Kidney tubule cell (primary cell): ENCODE measurements at regions not wholly inside any gene's neighbourhood (a gene's known extent, or its start where the extent isn't known, plus 50 kb on each side); places are given as distances from the start of the nearest gene placed in this dataset.
"Not testable (repeated sequence)": the region's sequence is repeated elsewhere in the genome, so short reads cannot be mapped to it uniquely, and the experiment has no call there.

ENCODE experiments used
- DNase-seq: peaks from one replicate; pipeline ENCODE4 v3.0.0-alpha.2; 2018; ENCODE audit warnings: low spot score

DNA sequence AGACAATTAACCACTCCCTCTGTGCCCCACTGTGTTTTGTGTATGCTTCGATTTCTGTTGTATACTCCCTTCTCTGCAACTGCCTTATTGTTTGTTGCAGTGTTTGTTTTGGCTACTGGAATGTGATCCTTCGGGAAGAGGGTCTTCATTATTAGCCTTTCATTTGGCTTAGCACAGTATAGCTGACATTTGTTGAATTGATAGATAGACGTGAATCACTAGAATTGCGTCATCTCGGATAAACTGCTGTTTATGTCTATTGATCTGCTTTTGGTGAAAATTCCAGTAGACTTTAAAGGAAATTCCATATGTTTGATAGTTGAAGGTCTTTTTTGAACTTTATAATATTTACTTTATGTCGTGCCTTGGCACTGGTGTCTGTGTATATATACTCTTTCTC lies 189.9 kb upstream of the EYA4 start:
- DNase-seq, result no peak

DNA sequence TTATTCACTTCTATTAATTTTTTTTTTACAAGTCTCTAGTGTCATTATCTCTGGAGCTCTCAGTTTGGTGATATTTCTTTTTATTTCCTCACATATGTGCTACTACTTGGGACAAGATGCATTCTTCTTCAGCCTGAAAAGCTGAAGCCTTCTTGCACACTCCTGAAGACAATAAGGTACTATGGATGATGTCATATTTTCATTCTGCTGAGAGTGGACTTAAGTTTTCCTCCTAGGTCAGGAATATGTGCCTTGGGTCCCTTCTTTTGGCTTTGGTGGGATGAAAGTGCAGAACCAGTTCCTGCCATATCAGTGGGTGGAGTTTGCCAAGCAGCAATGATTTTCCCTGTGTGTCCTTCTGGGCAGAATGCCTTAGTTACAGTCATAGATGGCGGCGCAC lies 188.7 kb upstream of the EYA4 start:
- DNase-seq, result no peak

DNA sequence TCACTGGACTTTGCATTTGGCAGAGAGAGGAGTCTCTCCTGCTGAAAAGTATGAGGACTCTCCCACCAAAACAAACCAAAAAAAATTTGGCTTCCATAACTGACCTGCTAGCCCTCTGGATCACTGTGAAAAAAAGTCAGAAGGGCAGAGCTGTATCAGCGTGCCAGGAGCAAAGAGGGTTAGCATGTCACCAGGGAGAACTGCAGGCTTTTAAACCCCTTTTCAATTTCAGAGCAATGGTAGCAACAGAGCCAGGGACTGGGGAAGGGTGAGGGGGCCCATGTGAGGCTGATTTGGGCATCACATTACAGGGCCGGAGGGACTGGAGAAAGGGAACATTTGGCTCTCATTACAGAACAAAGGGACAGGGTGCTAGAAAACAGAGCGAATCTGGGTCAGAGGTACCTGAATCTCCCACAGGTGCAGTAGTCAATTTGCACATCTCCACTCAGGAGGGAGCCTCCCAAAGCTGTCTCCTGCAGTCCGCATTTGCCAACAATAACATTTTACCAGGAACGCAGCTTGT lies 185.7 kb upstream of the EYA4 start:
- DNase-seq, result no peak

DNA sequence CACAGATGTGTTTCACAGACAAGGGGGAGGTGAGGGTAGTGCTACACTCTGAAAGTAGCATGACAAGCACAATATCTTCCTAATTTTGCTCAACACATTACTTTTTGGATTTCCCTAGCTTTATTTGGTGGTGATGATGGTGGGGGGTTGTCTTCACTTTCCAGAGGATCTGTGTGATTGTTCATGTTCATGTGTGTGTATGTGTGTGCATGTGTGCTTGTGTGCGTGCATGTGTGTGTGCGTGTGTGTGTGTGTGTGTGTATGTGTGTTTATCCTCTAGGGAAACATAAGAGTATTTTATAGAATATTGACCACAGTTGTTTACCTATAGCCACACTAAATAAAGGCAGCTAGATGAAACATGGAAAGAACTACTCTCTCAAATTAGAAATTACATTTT lies 183.8 kb upstream of the EYA4 start:
- no peak for DNase-seq

DNA sequence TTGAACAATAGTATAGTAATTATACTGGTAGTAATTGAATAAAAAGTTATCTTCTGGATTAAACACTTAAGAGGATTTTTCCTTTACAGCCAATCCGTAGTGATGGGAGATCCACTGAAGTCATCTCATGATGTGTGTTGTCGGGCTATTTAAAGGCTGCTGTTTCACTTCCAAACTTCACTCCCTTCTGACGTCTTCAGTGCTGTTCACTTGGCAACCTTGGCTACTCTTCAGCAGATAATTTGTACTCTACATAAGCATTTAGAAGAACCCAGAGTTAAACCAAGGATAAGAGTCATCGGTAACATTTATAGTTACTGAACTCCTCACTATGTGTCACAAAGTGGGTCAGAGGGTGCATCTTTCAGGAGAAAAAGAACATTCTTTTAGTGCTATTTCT lies 179.1 kb upstream of the EYA4 start:
- DNase-seq, result no peak

DNA sequence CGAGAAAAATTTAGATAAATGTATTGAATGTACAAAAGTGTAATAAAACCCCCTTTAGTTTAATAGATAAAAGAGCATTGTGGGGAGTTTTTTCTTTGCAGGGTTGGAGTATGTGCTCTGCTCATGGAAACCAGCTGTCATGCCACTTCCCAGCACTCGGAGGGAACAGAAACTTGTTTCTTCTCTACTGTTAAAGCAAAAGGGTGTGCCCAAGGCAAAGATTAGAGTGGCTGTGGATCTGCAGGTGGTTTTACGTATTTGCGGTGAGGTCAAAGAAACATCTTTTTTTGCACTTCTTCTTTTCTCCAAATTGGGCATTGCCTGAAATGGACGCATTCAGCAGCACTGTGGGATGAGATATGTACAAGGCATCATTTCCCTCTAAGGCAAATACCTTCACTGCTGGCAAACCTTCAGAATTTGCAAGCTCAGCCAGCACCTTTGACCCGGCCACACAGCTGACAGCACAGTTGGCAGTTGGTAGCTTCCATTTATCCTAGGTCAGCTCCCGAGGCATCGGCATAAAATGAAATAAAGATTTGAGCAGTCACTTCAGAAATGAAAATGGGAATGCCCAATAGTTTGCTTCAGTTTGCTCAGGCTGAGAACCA lies 178.4 kb upstream of the EYA4 start:
- no peak for DNase-seq

DNA sequence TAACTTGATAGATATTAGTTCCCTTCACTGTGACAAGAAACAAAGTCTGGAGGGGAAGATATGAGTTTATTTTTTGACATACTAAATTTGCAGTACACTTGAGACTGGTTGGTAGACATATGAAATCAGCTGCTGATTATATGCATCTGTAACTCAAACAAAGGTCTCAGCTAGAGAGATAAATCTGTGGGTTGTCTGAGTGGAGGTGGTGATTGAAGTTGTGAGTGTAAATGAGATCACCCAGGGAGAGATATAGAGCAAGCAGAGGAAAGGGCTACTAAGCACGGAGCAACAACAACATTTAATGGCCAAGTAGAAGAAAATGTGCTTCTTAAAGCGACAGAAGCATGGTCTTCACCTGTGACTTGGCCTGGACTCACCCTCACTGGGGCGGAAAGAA lies 173.2 kb upstream of the EYA4 start:
- DNase-seq, result no peak

DNA sequence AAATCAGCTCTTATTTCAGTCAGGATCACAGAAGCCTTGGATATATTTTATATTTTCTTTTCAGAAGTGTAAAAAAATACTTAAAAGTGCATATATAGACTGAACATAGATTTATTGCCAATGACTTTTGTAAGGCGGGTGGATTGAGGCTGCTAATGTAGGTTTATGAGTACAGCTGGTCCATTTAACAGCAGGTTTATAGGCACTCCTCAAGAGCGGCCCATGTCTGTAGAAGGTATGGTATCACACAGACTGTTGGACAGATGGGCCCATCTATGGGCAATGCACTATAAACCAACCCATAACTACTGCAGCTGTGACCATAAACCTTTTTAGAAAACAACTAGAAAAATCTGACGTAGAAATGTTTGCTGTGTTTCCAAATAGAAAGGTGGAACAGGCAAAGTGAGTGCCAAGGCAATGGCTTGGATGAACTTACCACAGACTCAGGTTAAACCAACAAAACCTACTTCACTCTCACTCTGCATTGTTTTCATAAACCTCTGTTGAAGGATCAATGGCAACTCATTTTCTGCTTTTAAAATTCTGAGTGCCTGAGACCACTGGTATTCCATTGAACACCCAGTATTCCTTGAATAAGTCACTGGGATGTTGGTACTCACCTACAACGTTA lies 170.6 kb upstream of the EYA4 start:
- DNase-seq, result no peak

DNA sequence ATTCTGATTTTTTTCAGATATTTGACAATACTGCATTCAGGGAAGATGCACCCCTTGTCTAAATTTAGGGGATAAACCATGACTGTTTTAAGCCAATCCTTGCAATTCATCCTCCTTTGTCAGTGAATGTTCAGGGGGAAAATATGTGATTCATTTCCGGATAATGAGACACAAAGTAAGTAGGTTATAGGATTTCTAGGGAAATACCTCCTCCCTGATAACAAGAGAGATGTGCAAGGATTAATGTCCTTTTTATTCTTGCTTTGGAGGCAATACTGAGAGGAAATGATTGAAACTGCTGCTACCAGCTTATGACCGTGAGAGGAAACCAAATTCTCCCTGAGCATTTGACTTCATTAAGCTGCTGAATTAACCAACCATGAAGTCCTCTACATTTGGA lies 161.3 kb upstream of the EYA4 start:
- DNase-seq, result no peak

DNA sequence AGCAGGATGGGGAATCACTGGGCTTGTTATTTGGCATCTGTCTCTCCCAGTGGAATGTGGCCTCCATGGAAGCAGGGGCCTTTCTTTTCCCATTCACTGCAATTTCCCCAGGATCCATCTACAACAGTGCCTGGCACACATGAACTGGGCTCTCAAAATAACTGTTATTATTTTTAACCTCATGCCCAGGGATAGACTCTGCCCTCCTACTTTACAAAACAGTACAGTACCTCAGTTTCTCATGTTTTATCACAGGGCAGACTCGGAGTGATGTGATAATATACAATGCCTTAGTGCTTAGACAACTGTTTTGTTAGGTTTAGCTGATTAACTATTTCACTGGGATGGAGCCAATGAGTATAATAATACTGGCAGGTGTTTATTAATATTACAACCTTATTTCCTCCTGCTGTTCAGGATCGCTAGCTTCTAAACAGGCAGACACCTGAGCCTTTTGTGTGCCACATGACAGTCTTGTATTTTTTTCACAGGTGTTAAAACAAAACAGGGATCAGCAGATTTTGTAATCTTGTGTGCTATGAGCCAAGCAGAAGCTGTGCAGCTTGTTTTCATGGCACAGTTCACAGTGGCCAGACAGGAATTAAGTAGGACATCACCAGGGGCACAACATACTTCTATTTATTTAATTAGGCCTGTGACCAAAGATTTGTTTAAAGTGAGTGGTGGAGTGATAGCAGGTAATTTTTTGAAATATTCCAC lies 157.7 kb upstream of the EYA4 start:
- DNase-seq, result no peak

DNA sequence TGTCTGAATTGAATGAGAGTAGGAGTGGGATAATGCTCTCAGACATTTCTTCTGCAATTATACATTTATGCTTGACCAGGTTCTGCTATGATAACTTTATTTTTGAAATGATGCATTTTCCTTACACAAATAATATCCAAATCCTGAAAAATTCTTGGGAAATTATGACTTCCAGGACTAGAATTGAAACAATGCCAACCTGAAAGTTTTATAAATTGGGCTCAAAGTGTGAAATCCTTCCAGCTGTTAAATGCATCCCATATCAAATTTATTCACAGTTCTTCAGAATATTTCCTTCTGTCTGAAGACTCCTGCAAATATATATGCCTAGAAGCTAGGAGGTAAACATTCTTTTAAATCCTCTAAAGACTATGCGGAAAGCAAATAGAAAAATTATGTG lies 155.7 kb upstream of the EYA4 start:
- no peak for DNase-seq

DNA sequence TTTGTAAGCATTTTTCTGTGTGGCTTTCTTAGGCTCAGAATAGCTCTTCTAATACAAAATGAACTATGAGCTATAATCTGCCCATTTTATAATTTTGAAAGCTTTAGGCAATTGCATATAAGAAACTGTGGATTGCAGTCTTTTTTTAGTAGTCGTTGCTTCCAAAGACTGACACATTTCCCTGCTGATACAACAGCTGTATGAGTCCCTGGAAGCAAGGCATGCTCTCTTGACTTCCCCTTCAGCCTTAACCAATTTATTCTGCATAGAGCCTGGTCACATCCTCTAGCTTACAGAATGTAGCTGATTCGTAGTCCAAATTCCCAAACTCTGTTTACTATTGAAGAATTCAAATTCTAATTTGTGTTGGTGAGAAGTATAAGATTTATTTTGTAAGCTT lies 155.3 kb upstream of the EYA4 start:
- no peak for DNase-seq

DNA sequence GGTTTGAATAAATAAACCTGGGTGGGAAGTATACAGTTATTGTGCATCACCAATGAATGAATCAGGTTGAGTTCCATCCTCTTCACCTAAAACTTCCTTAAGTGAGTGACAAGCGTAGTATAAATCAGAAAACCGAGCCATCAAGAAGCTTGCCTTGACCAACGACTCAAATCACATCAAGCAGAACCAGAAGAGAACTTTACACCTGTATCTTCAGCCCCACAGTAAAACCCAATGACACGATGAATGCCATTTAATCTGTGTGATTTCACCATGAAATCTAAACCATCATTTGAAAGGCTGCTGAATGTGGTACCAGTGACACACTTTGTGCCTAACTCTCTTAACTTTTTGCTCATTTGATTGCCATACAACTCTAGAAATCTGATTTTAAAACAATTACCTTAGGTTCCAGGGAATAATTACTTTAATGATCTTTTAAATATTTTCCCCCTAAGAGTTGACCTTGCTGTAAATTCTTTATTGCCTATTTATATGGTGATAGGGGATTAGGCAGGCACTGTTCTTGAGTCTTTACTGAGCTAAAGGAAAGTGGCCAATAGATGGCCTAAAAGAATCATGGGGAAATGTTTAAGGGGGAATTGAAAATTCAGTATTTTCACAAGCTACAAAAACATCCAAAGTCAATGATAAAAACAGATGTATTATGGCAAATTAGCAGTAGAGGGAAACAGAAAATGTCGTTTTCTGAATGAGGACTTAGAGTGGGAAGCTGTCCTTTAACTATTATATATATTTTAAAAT lies 152.0 kb upstream of the EYA4 start:
- DNase-seq, result no peak

DNA sequence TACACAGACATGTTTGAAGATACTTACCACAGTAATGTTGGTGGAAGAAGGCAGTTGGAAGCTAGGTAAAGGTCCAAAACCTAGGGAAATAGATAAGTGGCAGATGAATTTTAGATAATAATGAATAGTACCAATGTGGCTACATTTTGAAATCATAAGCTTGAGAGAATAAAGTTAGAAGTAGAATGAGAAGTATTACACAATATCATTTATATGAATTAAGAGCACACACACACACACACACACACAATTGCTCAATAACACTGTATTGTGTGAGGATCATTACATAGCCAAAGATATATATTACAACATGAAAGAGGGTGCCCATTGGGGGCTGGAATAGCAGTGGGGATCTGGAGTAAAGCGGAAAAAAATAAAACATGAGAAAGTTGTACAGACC lies 149.0 kb upstream of the EYA4 start:
- no peak for DNase-seq

DNA sequence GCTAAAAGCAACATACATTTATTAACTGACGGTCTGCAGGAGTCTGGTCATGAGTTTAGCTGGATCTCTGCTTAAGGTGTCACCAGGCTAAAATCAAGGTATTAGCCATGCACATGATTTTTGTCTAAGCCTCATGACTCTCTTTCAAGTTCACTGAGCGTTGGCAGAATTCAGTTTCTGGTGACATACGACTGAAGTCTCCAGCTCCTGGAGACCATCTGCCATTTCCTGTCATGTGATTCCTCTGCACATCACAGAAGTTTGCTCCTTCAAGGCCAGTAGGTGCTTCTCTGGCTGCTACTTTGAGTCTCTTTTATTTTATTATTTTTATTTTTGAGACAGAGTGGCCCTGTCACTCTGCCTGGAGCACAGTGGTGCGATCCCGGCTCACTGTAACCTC lies 148.4 kb upstream of the EYA4 start:
- no peak for DNase-seq

DNA sequence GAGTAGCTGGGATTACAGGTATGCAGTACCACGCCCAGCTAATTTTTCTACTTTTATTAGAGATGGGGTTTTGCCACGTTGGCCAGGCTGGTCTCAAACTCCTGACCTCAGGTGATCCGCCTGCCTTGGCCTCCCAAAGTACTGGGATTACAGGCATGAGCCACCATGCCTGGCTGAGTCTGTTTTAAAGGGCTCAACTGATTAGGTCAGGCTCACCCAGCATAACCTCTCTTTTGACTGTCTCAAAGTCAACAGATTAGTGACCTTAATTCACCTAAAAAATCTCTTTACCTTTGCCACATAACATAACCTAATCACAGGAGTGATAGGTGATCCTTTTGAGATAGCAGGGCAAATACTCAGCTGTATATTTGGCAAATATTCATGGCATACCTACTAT lies 147.9 kb upstream of the EYA4 start:
- DNase-seq, result not testable (repeated sequence)

DNA sequence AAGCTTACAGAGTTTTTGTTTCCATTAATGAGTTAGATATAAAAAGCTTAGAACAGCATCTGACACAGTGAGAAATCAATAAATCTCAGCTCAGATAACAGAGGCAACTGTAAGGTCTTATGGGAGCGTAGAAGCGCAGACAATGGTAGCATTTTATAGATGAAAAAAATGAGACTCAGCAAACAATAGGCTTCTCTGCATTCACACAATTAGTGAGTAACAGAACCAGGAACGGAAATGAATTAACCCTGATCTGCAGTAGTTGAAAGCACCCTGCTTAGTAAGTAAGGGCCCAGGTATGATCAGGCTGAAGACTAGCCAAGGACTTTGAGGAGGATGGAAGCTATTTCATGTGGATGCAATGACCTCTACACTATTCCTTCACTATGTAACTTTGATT lies 147.2 kb upstream of the EYA4 start:
- no peak for DNase-seq

DNA sequence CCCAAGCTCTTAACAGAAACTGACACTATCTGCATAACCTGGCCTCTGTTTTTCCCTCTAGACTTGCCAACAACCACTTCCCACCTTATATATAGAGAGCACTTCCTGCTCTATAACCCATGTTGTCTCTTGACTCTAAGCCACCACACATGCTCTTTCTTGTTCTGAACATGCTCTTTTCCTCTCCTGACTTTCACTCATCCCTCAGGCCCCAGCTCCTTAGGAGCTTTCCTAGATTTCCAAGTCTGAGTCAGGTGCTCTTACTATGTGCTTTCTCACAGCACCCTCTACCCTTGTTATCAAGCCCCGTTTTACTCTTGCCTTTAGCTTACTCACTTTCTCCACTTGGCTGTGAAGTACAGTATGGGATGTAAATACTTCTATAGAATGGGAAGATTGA lies 143.9 kb upstream of the EYA4 start:
- DNase-seq, result no peak

DNA sequence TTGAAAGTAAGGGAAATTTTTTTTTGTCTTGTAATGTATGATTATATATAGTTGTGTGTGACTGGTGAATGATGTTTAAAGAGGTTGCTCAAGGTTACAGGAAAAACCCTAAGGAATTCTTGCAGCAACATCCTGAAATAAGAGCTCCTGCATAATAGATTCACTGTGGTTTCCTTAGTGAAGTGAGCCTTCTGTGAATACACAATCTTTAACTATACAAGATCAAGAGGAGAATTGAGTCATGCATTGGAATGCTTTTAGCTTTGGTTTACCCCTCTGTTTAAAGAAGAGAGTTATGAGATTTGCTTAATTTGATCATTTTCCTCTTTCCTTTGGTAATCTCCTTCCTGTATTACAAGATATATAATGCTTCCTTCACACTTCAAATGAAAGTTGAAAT lies 141.6 kb upstream of the EYA4 start:
- peak; percentile 84 for DNase-seq

DNA sequence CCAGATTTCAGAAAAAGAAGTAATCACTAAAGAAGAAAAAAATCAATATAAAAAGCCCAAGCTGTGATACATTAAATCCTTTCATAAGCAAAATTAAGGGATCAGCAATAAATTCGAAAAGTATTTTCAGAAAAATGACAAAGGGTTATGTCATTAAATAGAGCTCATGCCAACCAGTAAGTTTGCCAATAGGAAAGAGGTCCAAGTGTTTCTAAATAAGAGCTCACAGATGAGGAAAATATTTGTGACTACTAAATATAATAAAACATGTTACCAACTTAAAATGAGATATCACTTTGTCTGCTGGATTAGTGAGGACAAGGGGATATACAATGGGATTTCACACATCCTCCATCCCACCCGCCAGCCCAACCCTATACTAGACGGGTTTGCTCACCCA lies 140.3 kb upstream of the EYA4 start:
- DNase-seq, result no peak

DNA sequence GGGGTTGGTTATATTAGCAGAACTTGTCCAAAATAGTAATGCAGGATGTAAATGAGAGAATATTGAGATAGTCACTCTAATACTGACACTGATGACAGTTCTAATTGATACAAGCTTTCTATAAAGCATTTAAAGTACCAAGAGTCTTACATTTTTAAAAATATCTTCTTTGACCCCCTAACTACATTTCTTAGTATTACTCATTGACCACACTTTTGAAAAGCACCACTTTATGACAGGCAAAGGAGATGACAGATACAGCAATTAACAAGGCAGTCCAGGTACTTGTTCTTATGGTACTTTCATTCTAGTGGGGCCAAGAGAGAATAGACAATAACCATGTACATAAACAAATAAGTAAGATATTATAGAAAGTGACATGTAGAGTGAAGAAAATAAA lies 139.4 kb upstream of the EYA4 start:
- DNase-seq, result no peak

DNA sequence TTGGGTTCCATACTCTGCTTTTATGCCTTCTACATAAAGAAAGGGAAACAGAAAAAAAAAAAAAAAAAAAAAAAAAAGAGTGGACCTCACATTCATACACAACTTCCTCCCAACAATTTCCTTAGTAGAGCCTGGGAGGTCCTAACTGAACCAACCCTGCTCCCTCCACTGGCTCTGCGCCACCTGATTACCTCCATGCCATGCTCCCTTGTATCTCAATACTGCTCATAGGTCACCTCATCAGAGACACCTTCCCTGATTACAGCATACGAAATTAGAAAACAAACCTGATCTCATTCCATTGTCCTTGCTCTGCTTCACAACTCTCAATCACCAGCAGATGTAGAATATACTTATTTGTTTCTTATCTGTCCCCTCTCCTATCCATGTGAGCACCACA lies 134.2 kb upstream of the EYA4 start:
- DNase-seq, result no peak

DNA sequence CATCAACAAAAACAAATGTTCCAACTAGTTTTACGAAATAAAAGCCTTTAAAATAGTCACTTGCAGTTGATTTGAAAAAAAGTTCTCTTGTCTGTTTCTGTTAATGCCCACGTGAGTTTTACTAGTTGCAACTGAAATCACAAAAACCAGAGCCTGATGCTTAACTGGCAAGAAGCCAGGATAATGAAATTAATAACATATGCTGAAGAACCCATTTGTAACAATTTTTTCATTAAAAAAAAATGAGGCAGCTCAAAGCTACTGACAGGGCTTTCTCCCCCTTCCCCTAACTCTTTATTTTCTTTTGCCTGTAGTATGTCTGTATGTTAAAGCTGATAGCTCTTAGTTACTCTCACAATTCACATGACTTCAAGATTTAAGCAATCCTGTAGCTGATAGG lies 132.7 kb upstream of the EYA4 start:
- no peak for DNase-seq
